Stomach (tissue), 8 donors: ENCODE measurements at regions not wholly inside any gene's neighbourhood (a gene's known extent, or its start where the extent isn't known, plus 50 kb on each side); places are given as distances from the start of the nearest gene placed in this dataset.

Experiments
- DNase-seq, 2 donors: peaks; one replicate each; pipeline versions ENCODE4 v3.0.0 to v3.0.0-alpha.2; 2013 to 2019
- H3K27ac ChIP-seq, 5 donors: fragments of 200-600 bp in 4 of 5; sonication (generic) in 4 of 5; one replicate each; pipeline ENCODE4 v1.5.1; 2013 to 2019; ENCODE audit warnings: mild to moderate bottlenecking in 1 of 5, moderate library complexity in 1 of 5
- H3K27me3 ChIP-seq, 3 donors: fragments of 200-600 bp; sonication (generic); one replicate each; pipeline ENCODE4 v1.5.1; 2017 to 2019; ENCODE audit warnings: mixed run types in 1 of 3
- H3K36me3 ChIP-seq, 4 donors: fragments of 200-600 bp; sonication (generic); 1 replicate in 3 of 4; 2 replicates in 1 of 4; pipeline ENCODE4 v1.5.1; 2016 to 2019
- H3K4me1 ChIP-seq, 4 donors: fragments of 200-600 bp; sonication (generic); one replicate each; pipeline ENCODE4 v1.5.1; 2016 to 2019
- H3K4me3 ChIP-seq, 4 donors: fragments of 200-600 bp; sonication (generic) in 3 of 4; one replicate each; pipeline ENCODE4 v1.5.1; 2016 to 2019; ENCODE audit warnings: mild to moderate bottlenecking in 1 of 4
- H3K9me3 ChIP-seq, 4 donors: fragments of 200-600 bp; sonication (generic); one replicate each; pipeline ENCODE4 v1.5.1; 2016 to 2019
- CTCF ChIP-seq, 7 experiments: fragments of 450-650 bp in 4 of 7; fragments of 200-600 bp in 3 of 7; sonication (generic) in 3 of 7; IDR thresholded peaks; one replicate each; pipeline ENCODE4 v1.5.1; 2016 to 2019; ENCODE audit warnings: antibody characterized with exemption in 7 of 7, control low read depth in 2 of 7, mild to moderate bottlenecking in 1 of 7
- EP300 ChIP-seq: sonication (generic); formaldehyde crosslinking; IDR thresholded peaks from one replicate; pipeline ENCODE4 v1.6.1; 2017; ENCODE audit warnings: antibody characterized with exemption
- POLR2A ChIP-seq, 4 donors: fragments of 450-650 bp; IDR thresholded peaks; one replicate each; pipeline ENCODE4 v1.6.1; 2016; ENCODE audit warnings: antibody characterized with exemption in 4 of 4, control low read depth in 2 of 4, mild to moderate bottlenecking in 1 of 4, moderate library complexity in 1 of 4
- POLR2AphosphoS5 ChIP-seq, 3 donors: sonication (generic); formaldehyde crosslinking; IDR thresholded peaks; one replicate each; pipeline ENCODE4 v1.6.1; 2016; ENCODE audit warnings: antibody characterized with exemption in 3 of 3
- WGBS, 5 donors: extraction: QIAGEN DNeasy Blood & Tissue Kit in 3 of 5; methylation state at CpG; one replicate each; pipeline versions ENCODE4 v1.1.5 to v1.1.7; 2013 to 2018; 5-methylcytosine and 5-hydroxymethylcytosine counted together
- intact Hi-C: fragments of 100-400 bp; cut with DNase I; formaldehyde crosslinking; loops from one replicate; pipeline ENCODE4 v1.15.1; 2023; ENCODE audit warnings: low total_unique reads
- donor health status: healthy with polysubstance abuse.
- donor health status: Bipolar disorder and iron deficiency.
- donor health status: healthy.

DNA sequence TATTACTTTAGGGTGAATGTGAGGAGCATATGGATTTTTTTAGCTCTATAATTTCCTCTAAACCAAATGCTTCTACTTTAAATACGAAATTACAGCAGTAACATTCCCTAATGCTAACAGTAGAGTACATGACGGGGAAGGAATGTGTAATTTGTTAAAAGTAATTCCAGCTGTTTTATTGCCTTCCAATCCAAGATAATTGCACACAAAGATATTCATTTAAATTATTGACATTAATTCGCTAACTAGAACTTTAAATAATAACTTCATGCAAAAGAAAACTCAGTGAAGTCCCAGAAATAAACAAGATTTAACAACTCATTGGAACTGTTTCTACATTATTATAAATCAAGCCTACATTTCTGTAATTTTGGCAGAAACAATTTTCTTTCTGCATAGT is 261.4 kb upstream of the CFAP20DC start:
- no peaks in the 10 kb centered on the region for H3K36me3 ChIP-seq
- no peak for DNase-seq
- WGBS, 5 donors = 62 to 80% (median 70%) methylated on average over 3 of the region's 3 CpGs
- TF ChIP-seq EP300 = no peak
- no peak for TF ChIP-seq POLR2A (IDR thresholded peaks at IDR 0.05)
- no peaks in the 10 kb centered on the region for H3K9me3 ChIP-seq
- no peak overlapping the region for H3K4me3 ChIP-seq
- intact Hi-C loops = no loop called here
- no peaks in the 10 kb centered on the region for H3K4me1 ChIP-seq
- H3K27ac ChIP-seq = no peak overlapping the region
- no peaks in the 10 kb centered on the region for H3K27me3 ChIP-seq

DNA sequence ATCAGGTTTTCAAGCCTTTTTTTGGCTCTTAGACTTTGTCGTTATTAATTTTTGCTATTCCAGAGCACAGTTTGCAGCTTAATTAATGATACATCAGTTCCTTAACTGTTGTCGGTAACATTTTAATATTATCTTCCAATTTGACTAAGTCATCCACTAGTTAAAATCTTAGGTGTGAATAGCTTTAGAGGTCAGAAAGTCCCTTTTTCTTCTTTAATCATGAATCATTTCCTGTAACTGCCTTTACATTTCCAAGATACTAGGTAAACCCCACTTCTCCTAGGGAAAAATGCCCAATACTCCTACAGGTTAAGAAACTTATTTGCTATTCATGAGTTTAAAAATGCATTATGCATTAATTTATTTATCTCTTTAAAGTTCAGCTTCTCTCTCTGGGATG is 260.9 kb upstream of the CFAP20DC start:
- no peak for TF ChIP-seq POLR2AphosphoS5 (IDR thresholded peaks at IDR 0.05)
- no peak for TF ChIP-seq CTCF (IDR thresholded peaks at IDR 0.05)
- 77 to 86% (median 84%) methylated on average over 2 of the region's 2 CpGs for WGBS, 5 donors
- DNase-seq = no peak
- H3K4me3 ChIP-seq = no peak overlapping the region
- no peaks in the 10 kb centered on the region for H3K4me1 ChIP-seq
- no peaks in the 10 kb centered on the region for H3K9me3 ChIP-seq
- no peaks in the 10 kb centered on the region for H3K27me3 ChIP-seq
- no peaks in the 10 kb centered on the region for H3K36me3 ChIP-seq
- intact Hi-C loops = no loop called here
- no peak overlapping the region for H3K27ac ChIP-seq

DNA sequence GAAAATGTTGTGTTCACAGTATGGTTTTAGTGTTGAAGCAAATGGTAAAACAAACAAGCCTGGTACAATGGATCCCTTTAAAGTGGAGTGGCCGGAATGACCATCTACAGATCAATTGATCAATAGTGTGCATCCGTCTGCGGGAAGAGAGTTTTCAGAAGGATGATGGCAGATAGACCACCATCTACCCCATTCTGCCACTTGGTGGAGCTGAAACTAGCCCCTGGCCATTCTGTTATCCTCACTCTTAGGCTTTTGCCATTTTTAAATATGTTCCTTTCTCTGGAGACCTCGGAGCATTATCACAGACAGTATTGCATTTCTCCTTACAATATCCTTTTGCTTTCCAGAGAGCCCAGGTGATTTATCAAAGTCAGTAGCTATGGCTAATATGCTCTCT is 258.9 kb upstream of the CFAP20DC start:
- 83 to 90% (median 85%) methylated on average over 4 of the region's 4 CpGs for WGBS, 5 donors
- H3K27ac ChIP-seq = no peak overlapping the region
- H3K9me3 ChIP-seq = no peaks in the 10 kb centered on the region
- intact Hi-C loops = no loop called here
- no peak for DNase-seq
- TF ChIP-seq POLR2AphosphoS5 (IDR thresholded peaks at IDR 0.05) (no peak), EP300 (no peak)
- H3K36me3 ChIP-seq = no peaks in the 10 kb centered on the region
- no peaks in the 10 kb centered on the region for H3K27me3 ChIP-seq
- no peaks in the 10 kb centered on the region for H3K4me1 ChIP-seq
- H3K4me3 ChIP-seq = no peak overlapping the region

- no peak for TF ChIP-seq POLR2A (IDR thresholded peaks at IDR 0.05)
- TF ChIP-seq POLR2AphosphoS5 (IDR thresholded peaks at IDR 0.05) = no peak
- TF ChIP-seq EP300 = no peak
- no peak for TF ChIP-seq CTCF (IDR thresholded peaks at IDR 0.05)
- WGBS, 5 donors = 25 to 52% (median 39%) methylated on average over 1 of the region's 1 CpG
- no peak overlapping the region for H3K27ac ChIP-seq
Measured at GRCh38 chr3:59308001-59308400, 258.2 kb upstream of the CFAP20DC start.

GRCh38 chr3:59306436-59306835 is 256.6 kb upstream of the CFAP20DC start:
- Histone ChIP-seq H3K9me3 (no peaks in the 10 kb centered on the region), H3K27ac (no peak overlapping the region), H3K4me1 (no peaks in the 10 kb centered on the region), H3K27me3 (no peaks in the 10 kb centered on the region), H3K4me3 (no peak overlapping the region), H3K36me3 (no peaks in the 10 kb centered on the region)
- no peak for DNase-seq
- 92 to 99% (median 95%) methylated on average over 3 of the region's 3 CpGs for WGBS, 5 donors
- TF ChIP-seq CTCF (IDR thresholded peaks at IDR 0.05) (no peak), POLR2AphosphoS5 (IDR thresholded peaks at IDR 0.05) (no peak), POLR2A (IDR thresholded peaks at IDR 0.05) (no peak), EP300 (no peak)
- intact Hi-C loops = no loop called here

More at GRCh38 chr3:59308001-59308400, 258.2 kb upstream of the CFAP20DC start:
- intact Hi-C loops = no loop called here
- H3K4me3 ChIP-seq = no peak overlapping the region
- H3K9me3 ChIP-seq = no peaks in the 10 kb centered on the region
- no peaks in the 10 kb centered on the region for H3K27me3 ChIP-seq
- H3K4me1 ChIP-seq = no peaks in the 10 kb centered on the region
- peak in 1 of 2 donors; percentile 32 for DNase-seq
- H3K36me3 ChIP-seq = no peaks in the 10 kb centered on the region

- no peaks in the 10 kb centered on the region for H3K9me3 ChIP-seq
- WGBS, 5 donors = 61 to 69% (median 64%) methylated on average over 3 of the region's 3 CpGs
- no peak for TF ChIP-seq POLR2AphosphoS5 (IDR thresholded peaks at IDR 0.05)
- no peak overlapping the region for H3K4me3 ChIP-seq
- no peak for DNase-seq
- no peaks in the 10 kb centered on the region for H3K4me1 ChIP-seq
- intact Hi-C loops = no loop called here
- H3K36me3 ChIP-seq = no peaks in the 10 kb centered on the region
- no peaks in the 10 kb centered on the region for H3K27me3 ChIP-seq
- no peak overlapping the region for H3K27ac ChIP-seq
Measured at GRCh38 chr3:59304296-59304695, 254.5 kb upstream of the CFAP20DC start.
